IMR-90 (cell line): ENCODE measurements at regions not wholly inside any gene's neighbourhood (a gene's known extent, or its start where the extent isn't known, plus 50 kb on each side); places are given as distances from the start of the nearest gene placed in this dataset.

ENCODE experiments used
- ATAC-seq: fragments of 200-7000 bp; cut with Tn5 transposase; 2 replicates; pipeline ENCODE4 v1.9.1; 2020; ENCODE audit warnings: low read depth, mild to moderate bottlenecking, moderate library complexity
- BruUV-seq: library from RNA; stranded (reverse); fragments of 400-500 nt; replicated peaks from 2 replicates; lab custom pipeline; 2021; lab: Mats Ljungman, UMichigan
- CTCF ChIA-PET: fragments of 300-600 bp; formaldehyde crosslinking; extraction: SDS; loops from one replicate; lab custom pipeline; 2021; ENCODE audit warnings: antibody characterized with exemption; lab: Yijun Ruan, JAX
- POLR2A ChIA-PET: fragments of 300-600 bp; sonication (Branson Sonifier 250); formaldehyde crosslinking; loops from one replicate; lab custom pipeline; 2022; ENCODE audit warnings: antibody characterized with exemption; ENCODE audit not compliant: unreplicated experiment; lab: Charles Lee
- DNase-seq: peaks from one replicate; pipeline ENCODE4 v3.0.0; 2013
- H2AFZ ChIP-seq: replicated peaks from 2 replicates; pipeline ENCODE3; 2013; ENCODE audit warnings: low read length, mild to moderate bottlenecking; ENCODE audit not compliant: poor library complexity
- H2AK5ac ChIP-seq: 2 replicates; pipeline ENCODE4 v1.6.1; 2013; ENCODE audit warnings: low read depth, low read length, inconsistent platforms
- H2AK9ac ChIP-seq: replicated peaks from 2 replicates; pipeline ENCODE3; 2013; ENCODE audit warnings: mild to moderate bottlenecking, low read depth, low read length, moderate library complexity; ENCODE audit not compliant: poor library complexity
- H2BK120ac ChIP-seq: 2 replicates; pipeline ENCODE4 v1.6.1; 2013; ENCODE audit warnings: low read depth, low read length, inconsistent platforms
- H2BK15ac ChIP-seq: 3 replicates; pipeline ENCODE4 v1.6.1; 2013; ENCODE audit warnings: low read depth, low read length, inconsistent platforms
- H2BK20ac ChIP-seq: 2 replicates; pipeline ENCODE4 v1.6.1; 2013; ENCODE audit warnings: low read depth, mild to moderate bottlenecking, inconsistent platforms, low read length, moderate library complexity
- H2BK5ac ChIP-seq: 2 replicates; pipeline ENCODE4 v1.6.1; 2013; ENCODE audit warnings: mild to moderate bottlenecking, low read depth, low read length, inconsistent platforms; ENCODE audit not compliant: poor library complexity, severe bottlenecking
- H3K14ac ChIP-seq: replicated peaks from 2 replicates; pipeline ENCODE4 v1.6.1; 2013; ENCODE audit warnings: low read depth, low read length, inconsistent platforms
- H3K18ac ChIP-seq: 2 replicates; pipeline ENCODE4 v1.6.1; 2013; ENCODE audit warnings: low read depth, low read length, control low read depth
- H3K23ac ChIP-seq: 2 replicates; pipeline ENCODE4 v1.6.1; 2013; ENCODE audit warnings: low read depth, low read length, inconsistent platforms
- H3K27ac ChIP-seq: 2 replicates; pipeline ENCODE4 v1.5.1; 2013; ENCODE audit warnings: mild to moderate bottlenecking, control low read depth, low read length; ENCODE audit not compliant: insufficient read depth
- H3K27me3 ChIP-seq: 2 replicates; pipeline ENCODE4 v1.6.1; 2013; ENCODE audit warnings: low read length; ENCODE audit not compliant: control insufficient read depth, insufficient read depth
- H3K36me3 ChIP-seq: 2 replicates; pipeline ENCODE4 v1.6.1; 2013; ENCODE audit warnings: low read length, mixed read lengths; ENCODE audit not compliant: control insufficient read depth, insufficient read depth
- H3K4ac ChIP-seq: 2 replicates; pipeline ENCODE4 v1.6.1; 2013; ENCODE audit warnings: low read depth, low read length, inconsistent platforms
- H3K4me1 ChIP-seq: 2 replicates; pipeline ENCODE4 v1.6.1; 2013; ENCODE audit warnings: low read length, mixed read lengths; ENCODE audit not compliant: control insufficient read depth, insufficient read depth
- H3K4me2 ChIP-seq: 2 replicates; pipeline ENCODE4 v1.6.1; 2013; ENCODE audit warnings: low read depth, mild to moderate bottlenecking, control low read depth, low read length, moderate library complexity
- H3K4me3 ChIP-seq: 2 replicates; pipeline ENCODE4 v1.5.1; 2013; ENCODE audit warnings: low read depth, mild to moderate bottlenecking, control low read depth, low read length, moderate library complexity; ENCODE audit not compliant: insufficient read depth
- H3K56ac ChIP-seq: 2 replicates; pipeline ENCODE4 v1.6.1; 2013; ENCODE audit warnings: low read length, inconsistent platforms; ENCODE audit not compliant: insufficient read depth; ENCODE audit errors: extremely low read depth
- H3K79me1 ChIP-seq, 2 experiments: 2 replicates each; pipeline ENCODE4 v1.6.1; 2013; ENCODE audit warnings: low read length in 2 of 2, inconsistent platforms in 1 of 2, low read depth in 1 of 2
- H3K9ac ChIP-seq: 2 replicates; pipeline ENCODE4 v1.6.1; 2013; ENCODE audit warnings: low read depth, low read length, control low read depth
- H3K9me1 ChIP-seq: 2 replicates; pipeline ENCODE4 v1.6.1; 2013; ENCODE audit warnings: low read length, inconsistent platforms; ENCODE audit not compliant: insufficient read depth
- H3K9me3 ChIP-seq: 2 replicates; pipeline ENCODE4 v1.6.1; 2013; ENCODE audit warnings: low read length; ENCODE audit not compliant: control insufficient read depth, insufficient read depth
- H4K20me1 ChIP-seq: 2 replicates; pipeline ENCODE4 v1.6.1; 2013; ENCODE audit warnings: low read length, inconsistent platforms; ENCODE audit not compliant: insufficient read depth
- H4K5ac ChIP-seq: 2 replicates; pipeline ENCODE4 v1.6.1; 2013; ENCODE audit warnings: mild to moderate bottlenecking, low read depth, low read length, control low read depth
- H4K8ac ChIP-seq, 2 experiments: 2 replicates each; pipeline ENCODE4 v1.6.1; 2013; ENCODE audit warnings: low read depth in 2 of 2, low read length in 2 of 2, control low read depth in 1 of 2, inconsistent platforms in 1 of 2
- H4K91ac ChIP-seq: 2 replicates; pipeline ENCODE4 v1.6.1; 2013; ENCODE audit warnings: low read depth, low read length, inconsistent platforms; ENCODE audit not compliant: insufficient read depth
- RCOR1 ChIP-seq: IDR thresholded peaks from 2 replicates; pipeline ENCODE4 v1.6.1; 2012; ENCODE audit warnings: mild to moderate bottlenecking, low read length, improper control_type of control experiment; ENCODE audit not compliant: insufficient replicate concordance
- USF2 ChIP-seq: fragments of 150-350 bp; IDR thresholded peaks from 2 replicates; pipeline ENCODE4 v1.6.1; 2017; ENCODE audit warnings: mild to moderate bottlenecking, antibody characterized with exemption, low read length, low read depth
- WGBS, 2 experiments: methylation state at CpG; one replicate each; pipeline versions ENCODE4 v1.1.5 to v1.1.7; 2013; ENCODE audit warnings: missing lambda C conversion rate in 2 of 2; ENCODE audit not compliant: insufficient read length in 1 of 2; ENCODE audit errors: extremely low coverage in 2 of 2; 5-methylcytosine and 5-hydroxymethylcytosine counted together
- dilution Hi-C: fragments of 300-500 bp; cut with HindIII; formaldehyde crosslinking; loops from one replicate; pipeline ENCODE4 v1.14.3; 2018; ENCODE audit warnings: low sequenced_read_pairs; ENCODE audit not compliant: unreplicated experiment
- in situ Hi-C: fragments of 300-500 bp; cut with MboI; formaldehyde crosslinking; loops from 3 replicates; pipeline ENCODE4 v1.14.3; 2019; ENCODE audit warnings: low sequenced_read_pairs, inconsistent platforms, mixed read lengths
- intact Hi-C: fragments of 100-400 bp; cut with micrococcal nuclease; formaldehyde crosslinking; loops from 2 replicates; pipeline ENCODE4 v1.10.0; 2022

GRCh38 chr2:890791-891190 lies 59.9 kb upstream of the SNTG2 start:
- intact Hi-C loops (no loop called here), dilution Hi-C loops (no loop called here), in situ Hi-C loops (no loop called here)
- 48% methylated on average over 5 of the region's 6 CpGs; no CpG with 5 or more reads in 1 of the 2 experiments for WGBS, 2 experiments
- no peak overlapping the region for H3K4ac ChIP-seq
- no peak overlapping the region for H4K5ac ChIP-seq
- no peak overlapping the region for H3K56ac ChIP-seq
- H4K91ac ChIP-seq: no peak overlapping the region
- H2BK120ac ChIP-seq: no peak overlapping the region
- H3K4me2 ChIP-seq: no peak overlapping the region
- no peaks in the 10 kb centered on the region for H3K9me1 ChIP-seq
- no peak overlapping the region for H2AK5ac ChIP-seq
- CTCF ChIA-PET: no interaction called here
- H3K4me3 ChIP-seq: no peak overlapping the region
- no peak overlapping the region for H3K14ac ChIP-seq
- ATAC-seq (no peak), DNase-seq (no peak)
- no peak for TF ChIP-seq RCOR1
- no peak for TF ChIP-seq USF2
- peaks cover 27% of the 10 kb centered on the region for H3K9me3 ChIP-seq
- H3K9ac ChIP-seq: no peak overlapping the region
- no peaks in the 10 kb centered on the region for H3K27me3 ChIP-seq
- no peak overlapping the region for H2BK15ac ChIP-seq
- H2BK5ac ChIP-seq: no peak overlapping the region
- no TSS peak for BruUV-seq
- no peak overlapping the region for H4K8ac ChIP-seq
- no peak overlapping the region for H2BK20ac ChIP-seq
- no peaks in the 10 kb centered on the region for H3K36me3 ChIP-seq
- H2AK9ac ChIP-seq: no peak overlapping the region
- H3K23ac ChIP-seq: no peak overlapping the region
- no peaks in the 10 kb centered on the region for H3K4me1 ChIP-seq
- H2AFZ ChIP-seq: no peak overlapping the region
- POLR2A ChIA-PET: no interaction called here
- H4K20me1 ChIP-seq: no peaks in the 10 kb centered on the region
- H3K18ac ChIP-seq: no peak overlapping the region
- H3K27ac ChIP-seq: no peak overlapping the region
- no peaks in the 10 kb centered on the region for H3K79me1 ChIP-seq
